IMR-90 (cell line): ENCODE measurements at regions not wholly inside any gene's neighbourhood (a gene's known extent, or its start where the extent isn't known, plus 50 kb on each side); places are given as distances from the start of the nearest gene placed in this dataset.

Source experiments
- FOS ChIP-seq: fragments of 150-350 bp; IDR thresholded peaks from 2 replicates; pipeline ENCODE4 v1.6.1; 2016; ENCODE audit warnings: low read depth, low read length
- MAFK ChIP-seq: IDR thresholded peaks from 2 replicates; pipeline ENCODE4 v1.6.1; 2012; ENCODE audit warnings: low read depth, low read length, improper control_type of control experiment
- RFX5 ChIP-seq: IDR thresholded peaks from 2 replicates; pipeline ENCODE4 v1.8.0; 2012; ENCODE audit warnings: low read depth, mild to moderate bottlenecking, low read length, moderate library complexity
- TF ChIP-seq, protein P1 (sequence below): conservative IDR thresholded peaks from 2 replicates; pipeline ENCODE4 v1.5.1; 2012; ENCODE audit warnings: mild to moderate bottlenecking, low read depth, low read length, improper control_type of control experiment

DNA sequence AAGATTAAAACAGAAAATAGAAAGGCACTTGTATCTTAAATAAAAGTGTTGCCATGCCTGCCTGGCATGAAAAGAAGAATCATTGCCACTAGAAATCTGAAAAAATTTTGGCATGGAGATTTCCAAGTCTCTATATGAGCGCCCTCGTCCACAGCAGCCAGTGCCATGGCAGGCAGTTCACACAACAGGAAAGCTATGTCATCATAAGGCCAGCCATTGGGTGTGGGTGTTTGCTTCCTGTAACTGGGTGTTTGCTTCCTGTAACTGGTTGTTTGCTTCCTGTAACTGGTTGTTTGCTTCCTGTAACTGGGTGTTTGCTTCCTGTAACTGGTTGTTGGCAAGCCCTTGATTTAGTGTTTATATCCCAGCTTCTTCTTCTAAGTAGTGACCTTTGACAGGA is 446.7 kb downstream of the IRX1 start:
- TF ChIP-seq, protein P1, sequence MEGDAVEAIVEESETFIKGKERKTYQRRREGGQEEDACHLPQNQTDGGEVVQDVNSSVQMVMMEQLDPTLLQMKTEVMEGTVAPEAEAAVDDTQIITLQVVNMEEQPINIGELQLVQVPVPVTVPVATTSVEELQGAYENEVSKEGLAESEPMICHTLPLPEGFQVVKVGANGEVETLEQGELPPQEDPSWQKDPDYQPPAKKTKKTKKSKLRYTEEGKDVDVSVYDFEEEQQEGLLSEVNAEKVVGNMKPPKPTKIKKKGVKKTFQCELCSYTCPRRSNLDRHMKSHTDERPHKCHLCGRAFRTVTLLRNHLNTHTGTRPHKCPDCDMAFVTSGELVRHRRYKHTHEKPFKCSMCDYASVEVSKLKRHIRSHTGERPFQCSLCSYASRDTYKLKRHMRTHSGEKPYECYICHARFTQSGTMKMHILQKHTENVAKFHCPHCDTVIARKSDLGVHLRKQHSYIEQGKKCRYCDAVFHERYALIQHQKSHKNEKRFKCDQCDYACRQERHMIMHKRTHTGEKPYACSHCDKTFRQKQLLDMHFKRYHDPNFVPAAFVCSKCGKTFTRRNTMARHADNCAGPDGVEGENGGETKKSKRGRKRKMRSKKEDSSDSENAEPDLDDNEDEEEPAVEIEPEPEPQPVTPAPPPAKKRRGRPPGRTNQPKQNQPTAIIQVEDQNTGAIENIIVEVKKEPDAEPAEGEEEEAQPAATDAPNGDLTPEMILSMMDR = no peak
- TF ChIP-seq FOS (no peak), RFX5 (no peak), MAFK (no peak)
